ENCODE measurements at regions not wholly inside any gene's neighbourhood (a gene's known extent, or its start where the extent isn't known, plus 50 kb on each side); places are given as distances from the start of the nearest gene placed in this dataset.
"Not testable (repeated sequence)": the region's sequence is repeated elsewhere in the genome, so short reads cannot be mapped to it uniquely, and the experiment has no call there.

GRCh38 chr16:29106259-29106908, 121.5 kb downstream of the LAT start:
- not testable (repeated sequence) for TF ChIP-seq PRDM15 (CRISPR knock-in tag; IDR thresholded peaks at IDR 0.05); POLR2A (IDR thresholded peaks at IDR 0.05; ENCODE audit: low read depth, low read length); CTCF (IDR thresholded peaks at IDR 0.05 in 2 of 3, conservative IDR thresholded peaks at IDR 0.05 in 1 of 3; ENCODE audit: control insufficient read depth in 2 of 3, extremely low read depth in 1 of 3, insufficient read depth in 1 of 3, low read depth in 3 of 3, low read length in 3 of 3); NFXL1 (IDR thresholded peaks at IDR 0.05; ENCODE audit: borderline replicate concordance); MEF2B (IDR thresholded peaks at IDR 0.05; ENCODE audit: partially characterized antibody, poor library complexity, severe bottlenecking); POLR2AphosphoS5 (IDR thresholded peaks at IDR 0.05; ENCODE audit: low read length); SKIL (IDR thresholded peaks at IDR 0.05; ENCODE audit: low read depth, poor library complexity, severe bottlenecking); RFX5 (IDR thresholded peaks at IDR 0.05; ENCODE audit: low read depth, low read length); TAF1 (IDR thresholded peaks at IDR 0.05; ENCODE audit: borderline replicate concordance, low read depth, low read length); MYC (IDR thresholded peaks at IDR 0.05; ENCODE audit: insufficient read depth, insufficient read length, insufficient replicate concordance, low read length, severe bottlenecking)
- TF ChIP-seq, protein P1, sequence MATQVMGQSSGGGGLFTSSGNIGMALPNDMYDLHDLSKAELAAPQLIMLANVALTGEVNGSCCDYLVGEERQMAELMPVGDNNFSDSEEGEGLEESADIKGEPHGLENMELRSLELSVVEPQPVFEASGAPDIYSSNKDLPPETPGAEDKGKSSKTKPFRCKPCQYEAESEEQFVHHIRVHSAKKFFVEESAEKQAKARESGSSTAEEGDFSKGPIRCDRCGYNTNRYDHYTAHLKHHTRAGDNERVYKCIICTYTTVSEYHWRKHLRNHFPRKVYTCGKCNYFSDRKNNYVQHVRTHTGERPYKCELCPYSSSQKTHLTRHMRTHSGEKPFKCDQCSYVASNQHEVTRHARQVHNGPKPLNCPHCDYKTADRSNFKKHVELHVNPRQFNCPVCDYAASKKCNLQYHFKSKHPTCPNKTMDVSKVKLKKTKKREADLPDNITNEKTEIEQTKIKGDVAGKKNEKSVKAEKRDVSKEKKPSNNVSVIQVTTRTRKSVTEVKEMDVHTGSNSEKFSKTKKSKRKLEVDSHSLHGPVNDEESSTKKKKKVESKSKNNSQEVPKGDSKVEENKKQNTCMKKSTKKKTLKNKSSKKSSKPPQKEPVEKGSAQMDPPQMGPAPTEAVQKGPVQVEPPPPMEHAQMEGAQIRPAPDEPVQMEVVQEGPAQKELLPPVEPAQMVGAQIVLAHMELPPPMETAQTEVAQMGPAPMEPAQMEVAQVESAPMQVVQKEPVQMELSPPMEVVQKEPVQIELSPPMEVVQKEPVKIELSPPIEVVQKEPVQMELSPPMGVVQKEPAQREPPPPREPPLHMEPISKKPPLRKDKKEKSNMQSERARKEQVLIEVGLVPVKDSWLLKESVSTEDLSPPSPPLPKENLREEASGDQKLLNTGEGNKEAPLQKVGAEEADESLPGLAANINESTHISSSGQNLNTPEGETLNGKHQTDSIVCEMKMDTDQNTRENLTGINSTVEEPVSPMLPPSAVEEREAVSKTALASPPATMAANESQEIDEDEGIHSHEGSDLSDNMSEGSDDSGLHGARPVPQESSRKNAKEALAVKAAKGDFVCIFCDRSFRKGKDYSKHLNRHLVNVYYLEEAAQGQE (IDR thresholded peaks at IDR 0.05; ENCODE audit: low read depth, low read length), result not testable (repeated sequence)
- TF ChIP-seq, protein P2, sequence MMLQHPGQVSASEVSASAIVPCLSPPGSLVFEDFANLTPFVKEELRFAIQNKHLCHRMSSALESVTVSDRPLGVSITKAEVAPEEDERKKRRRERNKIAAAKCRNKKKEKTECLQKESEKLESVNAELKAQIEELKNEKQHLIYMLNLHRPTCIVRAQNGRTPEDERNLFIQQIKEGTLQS (IDR thresholded peaks at IDR 0.05; ENCODE audit: borderline replicate concordance, extremely low read depth, low read depth, low read length), result not testable (repeated sequence)
- TF ChIP-seq, protein P3, sequence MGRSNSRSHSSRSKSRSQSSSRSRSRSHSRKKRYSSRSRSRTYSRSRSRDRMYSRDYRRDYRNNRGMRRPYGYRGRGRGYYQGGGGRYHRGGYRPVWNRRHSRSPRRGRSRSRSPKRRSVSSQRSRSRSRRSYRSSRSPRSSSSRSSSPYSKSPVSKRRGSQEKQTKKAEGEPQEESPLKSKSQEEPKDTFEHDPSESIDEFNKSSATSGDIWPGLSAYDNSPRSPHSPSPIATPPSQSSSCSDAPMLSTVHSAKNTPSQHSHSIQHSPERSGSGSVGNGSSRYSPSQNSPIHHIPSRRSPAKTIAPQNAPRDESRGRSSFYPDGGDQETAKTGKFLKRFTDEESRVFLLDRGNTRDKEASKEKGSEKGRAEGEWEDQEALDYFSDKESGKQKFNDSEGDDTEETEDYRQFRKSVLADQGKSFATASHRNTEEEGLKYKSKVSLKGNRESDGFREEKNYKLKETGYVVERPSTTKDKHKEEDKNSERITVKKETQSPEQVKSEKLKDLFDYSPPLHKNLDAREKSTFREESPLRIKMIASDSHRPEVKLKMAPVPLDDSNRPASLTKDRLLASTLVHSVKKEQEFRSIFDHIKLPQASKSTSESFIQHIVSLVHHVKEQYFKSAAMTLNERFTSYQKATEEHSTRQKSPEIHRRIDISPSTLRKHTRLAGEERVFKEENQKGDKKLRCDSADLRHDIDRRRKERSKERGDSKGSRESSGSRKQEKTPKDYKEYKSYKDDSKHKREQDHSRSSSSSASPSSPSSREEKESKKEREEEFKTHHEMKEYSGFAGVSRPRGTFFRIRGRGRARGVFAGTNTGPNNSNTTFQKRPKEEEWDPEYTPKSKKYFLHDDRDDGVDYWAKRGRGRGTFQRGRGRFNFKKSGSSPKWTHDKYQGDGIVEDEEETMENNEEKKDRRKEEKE (IDR thresholded peaks at IDR 0.05), result not testable (repeated sequence)

All from GM12878 (cell line).